ENCODE measurements at regions not wholly inside any gene's neighbourhood (a gene's known extent, or its start where the extent isn't known, plus 50 kb on each side); places are given as distances from the start of the nearest gene placed in this dataset.

GRCh38 chrX:82230013-82230412 is 1028.1 kb downstream of the SH3BGRL start:
- TF ChIP-seq POLR2A (IDR thresholded peaks at IDR 0.05): no peak
- no peak for TF ChIP-seq CTCF (IDR thresholded peaks at IDR 0.05)
